ENCODE measurements at regions not wholly inside any gene's neighbourhood (a gene's known extent, or its start where the extent isn't known, plus 50 kb on each side); places are given as distances from the start of the nearest gene placed in this dataset.

- H3K9me3 ChIP-seq (ENCODE audit: insufficient read depth, low read length): no peaks in the 10 kb centered on the region
- no peak overlapping the region for H3K9ac ChIP-seq (ENCODE audit: low read length)
- H4K20me1 ChIP-seq (ENCODE audit: low read depth, low read length): no peaks in the 10 kb centered on the region
- H3K27me3 ChIP-seq (ENCODE audit: low read length): no peaks in the 10 kb centered on the region
- no peaks in the 10 kb centered on the region for H3F3A ChIP-seq (ENCODE audit: insufficient read depth)
- H3K9me2 ChIP-seq (replicated peaks; ENCODE audit: insufficient read depth, low read length): no peaks in the 10 kb centered on the region
- TF ChIP-seq EZH2phosphoT487 (conservative IDR thresholded peaks at IDR 0.05; ENCODE audit: low read length): no peak
- TF ChIP-seq CTCF (IDR thresholded peaks at IDR 0.05; ENCODE audit: insufficient read depth, low read length, poor library complexity, severe bottlenecking): no peak
- H3K79me2 ChIP-seq (ENCODE audit: insufficient read depth, low read length): no peaks in the 10 kb centered on the region
- no peaks in the 10 kb centered on the region for H3K36me3 ChIP-seq (ENCODE audit: low read length)
- no peak overlapping the region for H3K4me2 ChIP-seq (ENCODE audit: low read depth, low read length, poor library complexity, severe bottlenecking)
- no peak overlapping the region for H3K4me3 ChIP-seq (ENCODE audit: insufficient read depth, low read length, poor library complexity, severe bottlenecking)
- H3K27ac ChIP-seq (ENCODE audit: low read depth, low read length): no peak overlapping the region
- no peak overlapping the region for H2AFZ ChIP-seq (ENCODE audit: low read depth, low read length, severe bottlenecking)
These were observed 440.5 kb upstream of the TLE4 start for GRCh38 chr9:79131246-79131774.

- H3K36me3 ChIP-seq (ENCODE audit: low read length): no peaks in the 10 kb centered on the region
- H3K9ac ChIP-seq (ENCODE audit: low read length): no peak overlapping the region
- H3K27ac ChIP-seq (ENCODE audit: low read depth, low read length): no peak overlapping the region
- H3K79me2 ChIP-seq (ENCODE audit: insufficient read depth, low read length): no peaks in the 10 kb centered on the region
- H3K4me3 ChIP-seq (ENCODE audit: insufficient read depth, low read length, poor library complexity, severe bottlenecking): no peak overlapping the region
- no peak for TF ChIP-seq EZH2phosphoT487 (conservative IDR thresholded peaks at IDR 0.05; ENCODE audit: low read length)
- no peak for TF ChIP-seq CTCF (IDR thresholded peaks at IDR 0.05; ENCODE audit: insufficient read depth, low read length, poor library complexity, severe bottlenecking)
- H2AFZ ChIP-seq (ENCODE audit: low read depth, low read length, severe bottlenecking): no peak overlapping the region
- H3F3A ChIP-seq (ENCODE audit: insufficient read depth): no peaks in the 10 kb centered on the region
- no peaks in the 10 kb centered on the region for H3K9me3 ChIP-seq (ENCODE audit: insufficient read depth, low read length)
- no peak overlapping the region for H3K4me2 ChIP-seq (ENCODE audit: low read depth, low read length, poor library complexity, severe bottlenecking)
- H4K20me1 ChIP-seq (ENCODE audit: low read depth, low read length): no peaks in the 10 kb centered on the region
- H3K9me2 ChIP-seq (replicated peaks; ENCODE audit: insufficient read depth, low read length): no peaks in the 10 kb centered on the region
- H3K27me3 ChIP-seq (ENCODE audit: low read length): no peaks in the 10 kb centered on the region
These were observed 439.9 kb upstream of the TLE4 start for GRCh38 chr9:79131824-79132377.

- H4K20me1 ChIP-seq (ENCODE audit: low read depth, low read length): no peaks in the 10 kb centered on the region
- no peak overlapping the region for H3K4me3 ChIP-seq (ENCODE audit: insufficient read depth, low read length, poor library complexity, severe bottlenecking)
- H3K4me2 ChIP-seq (ENCODE audit: low read depth, low read length, poor library complexity, severe bottlenecking): no peak overlapping the region
- no peaks in the 10 kb centered on the region for H3F3A ChIP-seq (ENCODE audit: insufficient read depth)
- no peak overlapping the region for H3K9ac ChIP-seq (ENCODE audit: low read length)
- no peak overlapping the region for H3K27ac ChIP-seq (ENCODE audit: low read depth, low read length)
- no peak overlapping the region for H2AFZ ChIP-seq (ENCODE audit: low read depth, low read length, severe bottlenecking)
- H3K79me2 ChIP-seq (ENCODE audit: insufficient read depth, low read length): no peaks in the 10 kb centered on the region
- TF ChIP-seq EZH2phosphoT487 (conservative IDR thresholded peaks at IDR 0.05; ENCODE audit: low read length): no peak
- no peak for TF ChIP-seq CTCF (IDR thresholded peaks at IDR 0.05; ENCODE audit: insufficient read depth, low read length, poor library complexity, severe bottlenecking)
- no peaks in the 10 kb centered on the region for H3K9me2 ChIP-seq (replicated peaks; ENCODE audit: insufficient read depth, low read length)
- H3K9me3 ChIP-seq (ENCODE audit: insufficient read depth, low read length): no peaks in the 10 kb centered on the region
- H3K36me3 ChIP-seq (ENCODE audit: low read length): no peaks in the 10 kb centered on the region
- H3K27me3 ChIP-seq (ENCODE audit: low read length): no peaks in the 10 kb centered on the region
These were observed 437.1 kb upstream of the TLE4 start for GRCh38 chr9:79134654-79135053.
